ENCODE measurements at regions not wholly inside any gene's neighbourhood (a gene's known extent, or its start where the extent isn't known, plus 50 kb on each side); places are given as distances from the start of the nearest gene placed in this dataset.

GRCh38 chr13:40063278-40063698, 407.8 kb downstream of the COG6 start:
- Histone ChIP-seq H3K27ac (ENCODE audit: low read depth, low read length) (no peak overlapping the region), H4K12ac (ENCODE audit: low read depth, low read length) (no peak overlapping the region), H4K91ac (ENCODE audit: low read depth, low read length) (peak overlapping the region; percentile 25), H3K4ac (ENCODE audit: low read depth, low read length) (no peak overlapping the region), H2BK12ac (ENCODE audit: low read length) (peak overlapping the region; percentile 66), H3K9me3 (ENCODE audit: insufficient read depth, low read depth, low read length) (no peaks in the 10 kb centered on the region), H3K79me2 (ENCODE audit: control insufficient read depth, insufficient read depth, low read length, poor library complexity) (no peaks in the 10 kb centered on the region), H3K9ac (ENCODE audit: low read length) (no peak overlapping the region), H3K36me3 (ENCODE audit: control insufficient read depth in 1 of 2, insufficient read depth in 2 of 2, low read length in 2 of 2) (no peaks in the 10 kb centered on the region), H2BK5ac (ENCODE audit: low read depth, low read length, poor library complexity) (no peak overlapping the region), H2AFZ (ENCODE audit: insufficient read depth, low read length, poor library complexity) (no peak overlapping the region), H2BK120ac (ENCODE audit: insufficient read depth, low read length, poor library complexity) (no peak overlapping the region), H3K4me2 (ENCODE audit: low read length) (no peak overlapping the region), H3K79me1 (ENCODE audit: low read length) (peaks cover 6% of the 10 kb centered on the region), H3K18ac (ENCODE audit: low read length) (no peak overlapping the region), H3K27me3 (ENCODE audit: insufficient read depth, low read length) (no peaks in the 10 kb centered on the region), H3K4me3 (ENCODE audit: low read depth, low read length) (no peak overlapping the region), H3K14ac (ENCODE audit: low read length) (no peak overlapping the region), H3K4me1 (ENCODE audit: control insufficient read depth in 1 of 2, insufficient read depth in 2 of 2, low read length in 2 of 2) (peaks cover 6 to 10% of the 10 kb centered on the region in 2 experiments), H4K8ac (ENCODE audit: low read depth, low read length) (no peak overlapping the region), H2AK5ac (ENCODE audit: low read length) (peak overlapping the region; percentile 75), H3K23ac (ENCODE audit: low read length) (no peak overlapping the region)
- no peak for DNase-seq
- no CpG with 5 or more reads among the region's 8 CpGs for WGBS (ENCODE audit: extremely low coverage, insufficient coverage, insufficient read length)

- no peak overlapping the region for H3K14ac ChIP-seq (ENCODE audit: low read length)
- H3K36me3 ChIP-seq (ENCODE audit: control insufficient read depth in 1 of 2, insufficient read depth in 2 of 2, low read length in 2 of 2) = no peaks in the 10 kb centered on the region
- WGBS (ENCODE audit: extremely low coverage, insufficient coverage, insufficient read length) = no CpG with 5 or more reads among the region's 1 CpG
- H2AK5ac ChIP-seq (ENCODE audit: low read length) = no peak overlapping the region
- peak overlapping the region; percentile 25 for H4K91ac ChIP-seq (ENCODE audit: low read depth, low read length)
- no peak overlapping the region for H3K4ac ChIP-seq (ENCODE audit: low read depth, low read length)
- DNase-seq = no peak
- H3K27ac ChIP-seq (ENCODE audit: low read depth, low read length) = no peak overlapping the region
- no peak overlapping the region for H3K18ac ChIP-seq (ENCODE audit: low read length)
- H3K27me3 ChIP-seq (ENCODE audit: insufficient read depth, low read length) = no peaks in the 10 kb centered on the region
- H4K12ac ChIP-seq (ENCODE audit: low read depth, low read length) = no peak overlapping the region
- no peak overlapping the region for H2AFZ ChIP-seq (ENCODE audit: insufficient read depth, low read length, poor library complexity)
- no peak overlapping the region for H4K8ac ChIP-seq (ENCODE audit: low read depth, low read length)
- H3K4me2 ChIP-seq (ENCODE audit: low read length) = no peak overlapping the region
- no peak overlapping the region for H3K4me3 ChIP-seq (ENCODE audit: low read depth, low read length)
- peaks cover 6 to 10% of the 10 kb centered on the region in 2 experiments for H3K4me1 ChIP-seq (ENCODE audit: control insufficient read depth in 1 of 2, insufficient read depth in 2 of 2, low read length in 2 of 2)
- H3K79me2 ChIP-seq (ENCODE audit: control insufficient read depth, insufficient read depth, low read length, poor library complexity) = no peaks in the 10 kb centered on the region
- no peaks in the 10 kb centered on the region for H3K9me3 ChIP-seq (ENCODE audit: insufficient read depth, low read depth, low read length)
- peak overlapping the region; percentile 51 for H2BK12ac ChIP-seq (ENCODE audit: low read length)
- no peak overlapping the region for H2BK120ac ChIP-seq (ENCODE audit: insufficient read depth, low read length, poor library complexity)
- H3K23ac ChIP-seq (ENCODE audit: low read length) = no peak overlapping the region
- peaks cover 6% of the 10 kb centered on the region for H3K79me1 ChIP-seq (ENCODE audit: low read length)
- no peak overlapping the region for H2BK5ac ChIP-seq (ENCODE audit: low read depth, low read length, poor library complexity)
- no peak overlapping the region for H3K9ac ChIP-seq (ENCODE audit: low read length)
Observed at GRCh38 chr13:40063703-40064102, 408.2 kb downstream of the COG6 start.

DNA sequence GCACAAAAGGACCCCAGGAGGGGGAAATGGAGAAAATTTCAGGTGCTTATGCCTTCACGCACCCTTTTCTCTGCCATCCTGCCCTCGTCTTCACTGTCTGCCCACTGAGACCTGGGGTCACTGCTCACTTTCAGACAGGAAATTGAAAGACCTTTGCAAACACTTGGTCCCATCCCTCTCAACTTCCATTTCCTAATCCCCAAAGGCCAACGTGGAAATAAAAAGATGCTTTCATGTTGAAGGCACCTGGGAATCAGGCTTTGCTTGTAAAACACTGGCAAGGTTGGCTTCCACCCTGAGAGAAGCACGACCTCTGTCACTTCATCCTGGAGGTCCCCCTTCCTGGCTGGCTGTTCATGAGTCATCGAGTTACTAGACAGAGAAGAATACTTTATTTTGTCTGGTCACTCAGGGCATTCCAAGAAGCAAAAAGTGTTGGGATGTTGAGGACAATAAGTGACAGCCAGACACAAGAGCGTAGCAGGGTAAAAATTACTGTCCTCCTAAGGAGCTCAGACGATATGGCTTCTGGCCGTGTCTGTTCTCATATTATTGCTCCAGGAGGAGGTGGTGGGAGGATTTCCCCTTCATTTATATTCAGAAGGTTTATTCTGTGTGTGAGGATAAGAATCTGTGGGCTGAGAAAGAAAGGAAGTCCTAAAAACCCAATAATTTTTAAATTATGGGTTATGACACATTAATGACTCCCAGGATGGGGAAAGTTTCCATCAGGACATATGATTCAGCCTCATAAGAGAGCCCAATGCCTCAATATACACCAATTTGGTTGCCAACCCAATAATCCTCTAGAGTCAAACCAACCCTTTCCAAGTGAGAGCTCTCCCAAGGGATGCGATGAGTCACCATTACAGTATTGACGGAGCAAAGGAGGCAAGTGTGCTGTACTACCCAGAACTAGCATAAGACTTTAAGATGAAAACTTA, 409.0 kb downstream of the COG6 start:
- no peaks in the 10 kb centered on the region for H3K9me3 ChIP-seq (ENCODE audit: insufficient read depth, low read depth, low read length)

DNA sequence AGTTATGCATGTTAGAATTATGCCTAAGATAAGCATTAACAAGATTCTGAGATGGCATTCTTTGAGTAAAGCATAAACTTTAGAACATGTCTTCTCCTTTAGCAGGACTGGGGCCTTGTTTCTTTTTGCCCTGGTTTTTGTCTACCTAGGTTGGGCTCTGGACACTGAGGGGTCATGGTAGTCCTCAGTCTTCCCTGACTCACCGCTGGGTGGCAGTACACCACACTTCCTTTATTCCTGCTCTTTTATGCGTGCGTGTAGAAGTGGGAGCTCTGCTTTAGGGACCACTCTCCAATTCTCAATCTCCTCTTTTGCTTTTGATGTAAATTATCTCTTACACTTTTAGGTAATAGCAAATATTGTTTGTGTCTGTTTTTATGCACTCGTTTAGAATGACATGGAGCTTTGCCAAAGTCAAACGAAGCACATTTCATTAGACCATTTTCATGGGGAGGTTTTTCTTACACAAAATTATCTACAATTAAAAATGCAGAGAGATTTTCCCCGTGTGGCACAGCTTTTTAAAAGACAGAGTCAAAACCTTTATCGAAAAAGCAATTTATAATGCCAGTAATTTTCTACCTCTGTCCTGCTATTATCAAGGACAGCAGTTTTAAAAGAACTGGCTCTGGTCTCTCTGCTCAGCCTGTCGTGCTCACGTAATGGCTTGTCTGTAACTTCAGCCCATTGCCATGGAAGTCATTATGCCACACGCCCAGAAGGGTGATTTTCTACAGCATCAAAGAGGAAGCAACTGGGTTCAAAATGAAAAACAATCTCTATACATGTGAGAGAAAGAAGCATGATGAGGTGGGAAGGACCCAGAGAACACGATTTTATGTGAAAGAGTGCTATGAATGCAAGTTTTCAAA, 413.9 kb downstream of the COG6 start:
- peaks cover 4% of the 10 kb centered on the region for H3K79me1 ChIP-seq (ENCODE audit: low read length)
- peaks cover 3 to 6% of the 10 kb centered on the region in 2 experiments for H3K4me1 ChIP-seq (ENCODE audit: control insufficient read depth in 1 of 2, insufficient read depth in 2 of 2, low read length in 2 of 2)
- no peak overlapping the region for H2AFZ ChIP-seq (ENCODE audit: insufficient read depth, low read length, poor library complexity)
- H3K4me3 ChIP-seq (ENCODE audit: low read depth, low read length) = no peak overlapping the region
- H3K18ac ChIP-seq (ENCODE audit: low read length) = no peak overlapping the region
- H4K12ac ChIP-seq (ENCODE audit: low read depth, low read length) = no peak overlapping the region
- no peaks in the 10 kb centered on the region for H3K27me3 ChIP-seq (ENCODE audit: insufficient read depth, low read length)
- no peaks in the 10 kb centered on the region for H3K79me2 ChIP-seq (ENCODE audit: control insufficient read depth, insufficient read depth, low read length, poor library complexity)
- no peak overlapping the region for H2AK5ac ChIP-seq (ENCODE audit: low read length)
- no peaks in the 10 kb centered on the region for H3K36me3 ChIP-seq (ENCODE audit: control insufficient read depth in 1 of 2, insufficient read depth in 2 of 2, low read length in 2 of 2)
- no peak overlapping the region for H3K27ac ChIP-seq (ENCODE audit: low read depth, low read length)
- no peaks in the 10 kb centered on the region for H3K9me3 ChIP-seq (ENCODE audit: insufficient read depth, low read depth, low read length)
- peak overlapping the region; percentile 89 for H2BK120ac ChIP-seq (ENCODE audit: insufficient read depth, low read length, poor library complexity)
- H3K4me2 ChIP-seq (ENCODE audit: low read length) = no peak overlapping the region
- peak overlapping the region; percentile 93 for H2BK12ac ChIP-seq (ENCODE audit: low read length)
- no peak overlapping the region for H2BK5ac ChIP-seq (ENCODE audit: low read depth, low read length, poor library complexity)
- no peak overlapping the region for H3K9ac ChIP-seq (ENCODE audit: low read length)
- DNase-seq = peak; percentile 41 to 76
- no CpG with 5 or more reads among the region's 11 CpGs for WGBS (ENCODE audit: extremely low coverage, insufficient coverage, insufficient read length)
- H3K4ac ChIP-seq (ENCODE audit: low read depth, low read length) = no peak overlapping the region
- peak overlapping the region; percentile 56 for H4K91ac ChIP-seq (ENCODE audit: low read depth, low read length)
- no peak overlapping the region for H3K14ac ChIP-seq (ENCODE audit: low read length)
- H4K8ac ChIP-seq (ENCODE audit: low read depth, low read length) = no peak overlapping the region
- no peak overlapping the region for H3K23ac ChIP-seq (ENCODE audit: low read length)

More for the DNA sequence above, 409.0 kb downstream of the COG6 start:
- no peak overlapping the region for H2AFZ ChIP-seq (ENCODE audit: insufficient read depth, low read length, poor library complexity)
- no peak overlapping the region for H3K4ac ChIP-seq (ENCODE audit: low read depth, low read length)
- H3K4me2 ChIP-seq (ENCODE audit: low read length) = no peak overlapping the region
- peaks cover 6 to 10% of the 10 kb centered on the region in 2 experiments for H3K4me1 ChIP-seq (ENCODE audit: control insufficient read depth in 1 of 2, insufficient read depth in 2 of 2, low read length in 2 of 2)
- H4K8ac ChIP-seq (ENCODE audit: low read depth, low read length) = no peak overlapping the region
- no peak overlapping the region for H2AK5ac ChIP-seq (ENCODE audit: low read length)
- no peak overlapping the region for H3K4me3 ChIP-seq (ENCODE audit: low read depth, low read length)
- peaks cover 6% of the 10 kb centered on the region for H3K79me1 ChIP-seq (ENCODE audit: low read length)
- H2BK12ac ChIP-seq (ENCODE audit: low read length) = peak overlapping the region; percentile 13
- H2BK120ac ChIP-seq (ENCODE audit: insufficient read depth, low read length, poor library complexity) = no peak overlapping the region
- no peaks in the 10 kb centered on the region for H3K79me2 ChIP-seq (ENCODE audit: control insufficient read depth, insufficient read depth, low read length, poor library complexity)
- WGBS (ENCODE audit: extremely low coverage, insufficient coverage, insufficient read length) = no CpG with 5 or more reads among the region's 10 CpGs
- peak in 1 of 2 donors; percentile 21 for DNase-seq
- no peak overlapping the region for H4K91ac ChIP-seq (ENCODE audit: low read depth, low read length)
- no peak overlapping the region for H3K27ac ChIP-seq (ENCODE audit: low read depth, low read length)
- H3K9ac ChIP-seq (ENCODE audit: low read length) = no peak overlapping the region
- H3K27me3 ChIP-seq (ENCODE audit: insufficient read depth, low read length) = no peaks in the 10 kb centered on the region
- H3K23ac ChIP-seq (ENCODE audit: low read length) = no peak overlapping the region
- H2BK5ac ChIP-seq (ENCODE audit: low read depth, low read length, poor library complexity) = no peak overlapping the region
- H3K36me3 ChIP-seq (ENCODE audit: control insufficient read depth in 1 of 2, insufficient read depth in 2 of 2, low read length in 2 of 2) = no peaks in the 10 kb centered on the region
- no peak overlapping the region for H3K18ac ChIP-seq (ENCODE audit: low read length)
- H3K14ac ChIP-seq (ENCODE audit: low read length) = no peak overlapping the region
- H4K12ac ChIP-seq (ENCODE audit: low read depth, low read length) = no peak overlapping the region

Measured in trophoblast cell (in vitro differentiated cells and primary cell).